ENCODE measurements at regions not wholly inside any gene's neighbourhood (a gene's known extent, or its start where the extent isn't known, plus 50 kb on each side); places are given as distances from the start of the nearest gene placed in this dataset.

GRCh38 chr1:101511202-101511891 is 274.5 kb downstream of the S1PR1 start (continued):
- TF ChIP-seq CHD7 (IDR thresholded peaks at IDR 0.05; ENCODE audit: insufficient replicate concordance, low read length) (no peak), GTF2F1 (IDR thresholded peaks at IDR 0.05; ENCODE audit: borderline replicate concordance, low read depth, low read length) (no peak), CTCF (IDR thresholded peaks at IDR 0.05; ENCODE audit: control extremely low read depth in 1 of 3, insufficient read depth in 1 of 3, low read depth in 1 of 3, low read length in 3 of 3) (no peak), TEAD4 (IDR thresholded peaks at IDR 0.05; ENCODE audit: low read depth, low read length) (no peak), RXRA (IDR thresholded peaks at IDR 0.05; ENCODE audit: insufficient read depth, low read depth, low read length) (no peak), BCL11A (IDR thresholded peaks at IDR 0.05; ENCODE audit: low read depth in 2 of 2, low read length in 2 of 2) (no peak), RBBP5 (IDR thresholded peaks at IDR 0.05; ENCODE audit: borderline replicate concordance, low read depth, low read length) (no peak), SP1 (IDR thresholded peaks at IDR 0.05; ENCODE audit: low read depth, low read length) (no peak)
